GM12872 (cell line): ENCODE measurements at regions not wholly inside any gene's neighbourhood (a gene's known extent, or its start where the extent isn't known, plus 50 kb on each side); places are given as distances from the start of the nearest gene placed in this dataset.

Experiments
- TF ChIP-seq, protein P1 (sequence below): IDR thresholded peaks from 3 replicates; pipeline ENCODE4 v1.5.1; 2011; ENCODE audit warnings: low read depth, mild to moderate bottlenecking, low read length, moderate library complexity; ENCODE audit not compliant: insufficient read depth

DNA sequence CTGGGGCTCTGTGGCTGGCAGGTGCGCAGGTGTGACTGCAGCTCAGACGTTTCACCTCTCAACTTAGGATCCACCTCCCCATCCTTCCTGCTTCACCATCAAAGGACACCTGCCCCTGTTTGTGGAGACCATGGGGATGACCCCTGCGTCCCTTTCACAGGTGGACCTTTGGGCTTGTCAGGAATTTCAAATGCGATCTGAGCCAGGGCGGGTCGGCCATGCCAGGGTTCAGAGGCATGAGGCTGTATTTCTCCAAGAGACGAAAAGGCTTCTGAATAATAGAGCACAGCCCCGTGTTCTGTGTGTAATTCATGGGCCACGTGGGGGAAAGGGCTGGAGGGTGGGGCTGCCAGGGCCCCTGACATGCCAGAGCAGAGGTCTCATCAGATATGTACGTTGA is 668.0 kb downstream of the BRD1 start:
- TF ChIP-seq, protein P1, sequence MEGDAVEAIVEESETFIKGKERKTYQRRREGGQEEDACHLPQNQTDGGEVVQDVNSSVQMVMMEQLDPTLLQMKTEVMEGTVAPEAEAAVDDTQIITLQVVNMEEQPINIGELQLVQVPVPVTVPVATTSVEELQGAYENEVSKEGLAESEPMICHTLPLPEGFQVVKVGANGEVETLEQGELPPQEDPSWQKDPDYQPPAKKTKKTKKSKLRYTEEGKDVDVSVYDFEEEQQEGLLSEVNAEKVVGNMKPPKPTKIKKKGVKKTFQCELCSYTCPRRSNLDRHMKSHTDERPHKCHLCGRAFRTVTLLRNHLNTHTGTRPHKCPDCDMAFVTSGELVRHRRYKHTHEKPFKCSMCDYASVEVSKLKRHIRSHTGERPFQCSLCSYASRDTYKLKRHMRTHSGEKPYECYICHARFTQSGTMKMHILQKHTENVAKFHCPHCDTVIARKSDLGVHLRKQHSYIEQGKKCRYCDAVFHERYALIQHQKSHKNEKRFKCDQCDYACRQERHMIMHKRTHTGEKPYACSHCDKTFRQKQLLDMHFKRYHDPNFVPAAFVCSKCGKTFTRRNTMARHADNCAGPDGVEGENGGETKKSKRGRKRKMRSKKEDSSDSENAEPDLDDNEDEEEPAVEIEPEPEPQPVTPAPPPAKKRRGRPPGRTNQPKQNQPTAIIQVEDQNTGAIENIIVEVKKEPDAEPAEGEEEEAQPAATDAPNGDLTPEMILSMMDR: no peak

DNA sequence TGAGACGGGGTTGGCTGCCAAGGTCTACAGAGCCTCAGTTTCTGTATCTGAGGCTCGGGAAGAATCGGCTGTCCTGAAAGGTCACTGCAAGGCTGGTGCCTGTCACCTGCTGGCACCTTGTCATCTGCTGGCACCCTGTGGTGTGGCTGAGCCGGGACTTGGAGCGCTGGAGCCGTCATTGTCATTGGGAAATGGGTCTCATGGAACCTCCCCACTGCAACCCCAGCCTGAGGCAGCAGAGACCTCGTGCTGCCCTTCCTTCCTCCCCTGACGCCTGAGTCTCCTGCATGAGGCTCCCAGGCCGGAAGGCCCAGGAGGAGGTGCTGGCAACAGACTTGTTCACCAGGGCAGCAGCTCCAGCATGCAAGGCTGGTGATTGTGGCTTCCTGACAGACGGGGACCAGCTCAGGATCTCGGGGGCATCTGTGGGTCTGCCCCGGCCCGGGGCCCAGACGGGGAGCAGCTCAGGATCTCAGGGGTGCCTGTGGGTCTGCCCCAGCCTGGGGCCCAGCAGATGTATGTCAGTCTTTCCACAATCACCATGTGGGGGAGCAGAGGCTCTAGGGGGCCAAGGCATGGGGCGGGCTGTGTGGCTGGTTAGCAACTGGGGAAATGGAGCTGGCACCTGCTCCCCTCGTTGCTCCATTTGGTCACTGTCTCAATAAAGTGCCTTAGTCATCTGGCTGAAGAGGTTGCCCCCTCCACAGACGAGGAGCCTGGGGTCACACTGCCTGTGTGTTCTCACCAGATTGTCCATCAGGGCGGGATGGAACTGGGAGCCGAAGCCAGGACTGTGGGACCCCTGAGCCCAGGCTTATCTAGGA is 668.7 kb downstream of the BRD1 start:
- TF ChIP-seq, protein P1: no peak

DNA sequence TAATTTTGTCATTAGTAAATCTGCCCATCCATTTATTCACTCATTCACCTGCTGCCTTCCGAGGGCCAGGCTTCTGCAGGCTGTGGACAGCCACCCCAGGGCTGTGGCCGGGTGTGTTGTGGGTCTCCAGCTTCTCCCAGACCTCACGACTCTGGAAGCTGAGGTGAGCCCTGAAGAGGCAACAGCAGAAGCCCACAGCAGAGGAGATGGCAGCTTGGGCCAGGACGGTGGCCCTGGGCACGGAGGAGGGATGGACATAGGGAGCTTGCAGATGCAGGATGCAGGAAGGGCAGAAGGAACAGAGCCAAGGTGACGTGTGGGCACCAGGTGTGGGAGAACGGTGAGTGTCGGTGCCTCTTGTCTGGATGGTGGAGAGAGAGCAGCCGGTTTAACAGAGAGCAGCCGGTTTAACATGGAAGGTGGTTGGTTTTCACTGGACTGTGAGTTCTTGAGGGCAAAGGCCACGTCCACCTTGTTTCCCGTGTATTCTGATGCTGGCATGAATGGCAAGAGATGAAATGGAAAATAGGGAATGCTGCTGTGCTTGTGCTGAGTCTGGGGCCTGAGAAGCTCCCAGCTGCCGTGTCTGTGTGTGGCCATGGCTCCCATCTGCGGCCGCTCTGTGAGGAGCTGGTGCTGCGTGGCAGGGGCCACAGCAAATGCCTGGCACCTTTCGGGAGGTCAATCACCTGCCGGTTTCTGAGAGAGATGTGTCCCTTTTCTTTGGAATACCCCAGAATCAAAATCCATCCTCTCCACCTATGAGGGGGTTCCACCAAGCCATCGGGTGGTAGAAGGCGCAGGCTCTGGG is 669.9 kb downstream of the BRD1 start:
- TF ChIP-seq, protein P1: no peak

DNA sequence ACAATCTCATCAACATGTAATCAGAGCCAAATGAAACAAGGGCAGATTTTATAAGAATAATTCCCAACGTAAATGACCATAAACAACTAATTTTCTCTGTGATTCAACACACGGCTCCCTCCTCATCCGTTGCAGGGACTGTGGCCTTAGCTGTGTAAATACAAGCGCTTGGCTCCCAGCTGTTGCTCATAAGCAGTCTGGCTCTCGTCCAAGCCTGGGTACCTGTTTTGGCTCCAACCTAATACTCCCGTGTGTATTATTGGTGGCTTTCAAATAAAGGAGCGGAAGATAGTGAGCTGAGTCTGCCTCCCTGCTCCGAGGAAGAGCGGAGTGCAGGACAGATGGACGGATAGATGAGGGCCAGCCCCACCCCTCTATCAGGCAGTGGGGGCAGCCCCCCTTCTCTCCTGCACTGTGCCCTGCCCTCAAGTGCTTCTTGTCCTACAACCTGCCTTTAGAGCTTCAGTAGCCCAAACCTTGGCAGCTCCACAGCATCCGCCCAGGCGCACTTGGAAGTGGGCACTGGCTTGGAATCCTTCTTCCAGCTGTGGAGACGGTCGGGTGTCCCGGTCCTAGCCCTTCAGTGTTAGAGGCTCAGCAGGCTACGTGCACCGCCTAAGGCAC is 670.9 kb downstream of the BRD1 start:
- TF ChIP-seq, protein P1: no peak

DNA sequence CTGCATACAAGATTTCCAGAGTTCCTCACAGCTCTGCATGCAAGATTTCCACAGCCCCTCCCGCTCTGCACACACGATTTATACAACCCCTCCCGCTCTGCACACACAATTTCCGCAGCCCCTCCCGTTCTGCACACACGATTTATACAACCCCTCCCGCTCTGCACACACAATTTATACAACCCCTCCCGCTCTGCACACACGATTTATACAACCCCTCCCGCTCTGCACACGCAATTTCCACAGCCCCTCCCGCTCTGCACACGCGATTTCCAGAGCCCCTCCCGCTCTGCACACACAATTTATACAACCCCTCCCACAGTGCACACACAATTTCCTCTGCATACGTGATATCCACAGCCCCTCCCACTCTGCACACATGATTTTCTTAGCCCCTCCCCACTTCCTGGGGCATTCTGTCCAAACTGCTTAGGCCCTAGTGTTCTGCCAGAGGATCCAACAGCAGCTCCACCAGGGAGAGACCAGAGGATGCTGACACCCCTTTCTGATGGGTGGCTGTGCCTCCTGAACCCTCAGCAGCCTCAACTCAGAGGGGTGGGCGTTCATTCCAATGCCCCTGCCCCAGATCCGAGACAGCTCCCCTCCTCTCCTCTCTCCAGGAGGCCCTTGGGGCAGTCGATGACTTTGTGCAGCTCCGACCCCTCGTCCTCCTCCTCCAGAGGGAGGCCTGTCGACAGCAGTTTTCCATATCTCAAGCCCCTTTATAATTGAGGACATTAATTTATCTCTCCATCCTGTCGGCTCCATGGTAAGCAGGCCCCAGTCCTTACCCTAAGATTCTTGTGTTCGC is 671.7 kb downstream of the BRD1 start:
- TF ChIP-seq, protein P1: no peak

DNA sequence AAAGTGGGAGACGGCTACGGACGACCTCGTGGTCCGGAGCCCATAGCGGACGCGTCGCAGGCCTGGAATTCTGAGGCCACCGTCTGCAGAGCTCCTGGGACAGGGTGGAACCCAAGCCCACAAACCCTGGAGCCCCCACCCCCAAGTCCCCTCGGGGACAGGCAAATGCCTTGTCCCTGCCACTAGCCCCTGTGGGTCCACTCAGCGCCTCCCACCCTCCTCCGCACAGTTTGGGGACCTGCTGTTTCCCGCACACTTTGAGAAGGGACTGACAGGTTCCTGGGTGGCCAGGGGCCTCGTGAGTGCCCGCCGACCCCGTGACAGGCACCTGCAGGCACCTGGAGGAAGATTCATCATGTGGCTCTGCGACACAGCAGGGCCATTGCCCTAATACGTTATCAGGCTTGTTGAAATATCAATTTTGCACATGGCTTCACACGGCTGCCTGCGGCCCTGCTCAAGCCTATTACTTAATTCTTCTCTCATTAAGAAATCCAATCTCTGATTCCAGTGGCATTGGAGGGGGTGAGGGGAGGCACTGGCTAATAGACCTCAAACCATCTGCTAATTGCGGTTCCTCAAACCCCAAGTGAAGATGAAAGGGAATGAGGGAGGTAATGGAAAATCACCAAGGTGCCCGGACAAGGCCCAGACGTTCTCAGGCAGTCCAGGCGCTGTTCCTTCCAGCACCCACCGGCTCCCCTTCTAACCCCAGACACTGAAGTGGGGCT is 672.5 kb downstream of the BRD1 start:
- TF ChIP-seq, protein P1: no peak
